Testis (tissue), 2 donors: ENCODE measurements at regions not wholly inside any gene's neighbourhood (a gene's known extent, or its start where the extent isn't known, plus 50 kb on each side); places are given as distances from the start of the nearest gene placed in this dataset.
"Not testable (repeated sequence)": the region's sequence is repeated elsewhere in the genome, so short reads cannot be mapped to it uniquely, and the experiment has no call there.

ENCODE experiments used
- DNase-seq: peaks from one replicate; pipeline ENCODE4 v3.0.0-alpha.2; 2019
- H3K27ac ChIP-seq, 2 donors: fragments of 200-600 bp; sonication (generic); one replicate each; pipeline ENCODE4 v1.5.1; 2019
- H3K27me3 ChIP-seq: fragments of 200-600 bp; sonication (generic); one replicate; pipeline ENCODE4 v1.5.1; 2019
- H3K36me3 ChIP-seq: fragments of 200-600 bp; sonication (generic); one replicate; pipeline ENCODE4 v1.5.1; 2017; ENCODE audit warnings: low read depth; ENCODE audit errors: missing control alignments
- H3K4me1 ChIP-seq: fragments of 200-600 bp; sonication (generic); one replicate; pipeline ENCODE4 v1.5.1; 2019
- H3K4me3 ChIP-seq, 2 donors: fragments of 200-600 bp; sonication (generic); one replicate each; pipeline ENCODE4 v1.5.1; 2017 to 2019
- H3K9me3 ChIP-seq: fragments of 200-600 bp; sonication (generic); one replicate; pipeline ENCODE4 v1.5.1; 2017
- POLR2A ChIP-seq: fragments of 450-650 bp; IDR thresholded peaks from one replicate; pipeline ENCODE4 v1.6.1; 2017; ENCODE audit warnings: antibody characterized with exemption, mild to moderate bottlenecking, moderate library complexity
- WGBS, 2 donors: methylation state at CpG; one replicate each; pipeline ENCODE4 v1.1.5; 2018; 5-methylcytosine and 5-hydroxymethylcytosine counted together
- intact Hi-C: fragments of 100-400 bp; cut with DNase I; formaldehyde crosslinking; loops from one replicate; pipeline ENCODE4 v1.15.1; 2023; ENCODE audit warnings: low total_unique reads
- TF ChIP-seq, protein P1 (sequence below), 3 experiments: fragments of 450-650 bp in 2 of 3; fragments of 200-600 bp in 1 of 3; sonication (generic) in 1 of 3; IDR thresholded peaks; one replicate each; pipeline ENCODE4 v1.5.1; 2016 to 2019; ENCODE audit warnings: antibody characterized with exemption in 3 of 3, mild to moderate bottlenecking in 2 of 3, moderate library complexity in 1 of 3

DNA sequence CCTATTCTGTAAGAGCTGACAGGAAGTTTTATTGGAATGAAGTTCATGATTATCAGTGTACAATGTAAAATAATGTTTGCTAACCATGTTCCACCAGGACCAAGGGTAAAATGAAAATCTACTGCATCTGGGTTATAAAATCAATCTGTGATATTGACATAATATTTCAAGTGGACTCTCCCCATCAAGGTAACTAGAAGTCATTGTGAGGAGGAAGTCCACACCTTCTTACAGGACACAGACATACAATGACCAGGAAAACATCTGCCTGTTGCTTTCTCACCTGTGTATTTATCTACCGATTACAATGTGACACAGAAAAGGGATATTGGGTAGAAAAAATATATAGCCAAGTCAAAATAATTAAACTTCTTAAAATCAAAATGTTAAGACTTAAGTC lies 140.7 kb upstream of the RFC3 start:
- Histone ChIP-seq H3K27me3 (no peaks in the 10 kb centered on the region), H3K9me3 (no peaks in the 10 kb centered on the region), H3K4me1 (peaks cover 5% of the 10 kb centered on the region), H3K36me3 (no peaks in the 10 kb centered on the region), H3K27ac (no peak overlapping the region), H3K4me3 (no peak overlapping the region)
- 56 to 60% methylated on average over 1 of the region's 1 CpG for WGBS, 2 donors
- no peak for DNase-seq
- TF ChIP-seq, protein P1, sequence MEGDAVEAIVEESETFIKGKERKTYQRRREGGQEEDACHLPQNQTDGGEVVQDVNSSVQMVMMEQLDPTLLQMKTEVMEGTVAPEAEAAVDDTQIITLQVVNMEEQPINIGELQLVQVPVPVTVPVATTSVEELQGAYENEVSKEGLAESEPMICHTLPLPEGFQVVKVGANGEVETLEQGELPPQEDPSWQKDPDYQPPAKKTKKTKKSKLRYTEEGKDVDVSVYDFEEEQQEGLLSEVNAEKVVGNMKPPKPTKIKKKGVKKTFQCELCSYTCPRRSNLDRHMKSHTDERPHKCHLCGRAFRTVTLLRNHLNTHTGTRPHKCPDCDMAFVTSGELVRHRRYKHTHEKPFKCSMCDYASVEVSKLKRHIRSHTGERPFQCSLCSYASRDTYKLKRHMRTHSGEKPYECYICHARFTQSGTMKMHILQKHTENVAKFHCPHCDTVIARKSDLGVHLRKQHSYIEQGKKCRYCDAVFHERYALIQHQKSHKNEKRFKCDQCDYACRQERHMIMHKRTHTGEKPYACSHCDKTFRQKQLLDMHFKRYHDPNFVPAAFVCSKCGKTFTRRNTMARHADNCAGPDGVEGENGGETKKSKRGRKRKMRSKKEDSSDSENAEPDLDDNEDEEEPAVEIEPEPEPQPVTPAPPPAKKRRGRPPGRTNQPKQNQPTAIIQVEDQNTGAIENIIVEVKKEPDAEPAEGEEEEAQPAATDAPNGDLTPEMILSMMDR (IDR thresholded peaks at IDR 0.05), result no peak
- TF ChIP-seq POLR2A, result no peak
- intact Hi-C loops, result no loop called here

DNA sequence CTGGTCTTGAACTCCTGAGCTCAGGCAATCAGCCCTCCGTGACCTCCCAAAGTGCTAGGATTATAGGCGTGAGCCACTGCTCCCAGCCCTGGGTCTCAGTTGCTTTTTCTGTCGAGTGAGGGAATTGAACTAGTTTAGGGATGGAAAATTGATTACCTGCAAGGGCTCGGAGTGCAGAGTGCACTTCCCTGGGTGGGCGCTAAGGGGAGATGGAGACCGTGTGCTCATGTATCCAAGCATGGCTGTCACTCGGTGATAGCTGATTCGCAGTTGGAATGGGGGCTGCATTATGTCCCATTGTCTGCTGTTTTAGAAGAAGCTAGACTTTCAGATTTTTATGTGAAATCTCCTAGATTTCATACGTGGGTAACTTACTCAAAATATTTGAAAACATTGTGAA lies 139.9 kb upstream of the RFC3 start:
- no peak overlapping the region for H3K4me3 ChIP-seq
- no peaks in the 10 kb centered on the region for H3K9me3 ChIP-seq
- DNase-seq, result no peak
- TF ChIP-seq, protein P1 (IDR thresholded peaks at IDR 0.05), result no peak
- TF ChIP-seq POLR2A, result no peak
- H3K27ac ChIP-seq, result no peak overlapping the region
- H3K4me1 ChIP-seq, result peaks cover 5% of the 10 kb centered on the region
- intact Hi-C loops, result no loop called here
- 79 to 82% methylated on average over 9 of the region's 9 CpGs for WGBS, 2 donors
- H3K27me3 ChIP-seq, result no peaks in the 10 kb centered on the region
- H3K36me3 ChIP-seq, result no peaks in the 10 kb centered on the region

DNA sequence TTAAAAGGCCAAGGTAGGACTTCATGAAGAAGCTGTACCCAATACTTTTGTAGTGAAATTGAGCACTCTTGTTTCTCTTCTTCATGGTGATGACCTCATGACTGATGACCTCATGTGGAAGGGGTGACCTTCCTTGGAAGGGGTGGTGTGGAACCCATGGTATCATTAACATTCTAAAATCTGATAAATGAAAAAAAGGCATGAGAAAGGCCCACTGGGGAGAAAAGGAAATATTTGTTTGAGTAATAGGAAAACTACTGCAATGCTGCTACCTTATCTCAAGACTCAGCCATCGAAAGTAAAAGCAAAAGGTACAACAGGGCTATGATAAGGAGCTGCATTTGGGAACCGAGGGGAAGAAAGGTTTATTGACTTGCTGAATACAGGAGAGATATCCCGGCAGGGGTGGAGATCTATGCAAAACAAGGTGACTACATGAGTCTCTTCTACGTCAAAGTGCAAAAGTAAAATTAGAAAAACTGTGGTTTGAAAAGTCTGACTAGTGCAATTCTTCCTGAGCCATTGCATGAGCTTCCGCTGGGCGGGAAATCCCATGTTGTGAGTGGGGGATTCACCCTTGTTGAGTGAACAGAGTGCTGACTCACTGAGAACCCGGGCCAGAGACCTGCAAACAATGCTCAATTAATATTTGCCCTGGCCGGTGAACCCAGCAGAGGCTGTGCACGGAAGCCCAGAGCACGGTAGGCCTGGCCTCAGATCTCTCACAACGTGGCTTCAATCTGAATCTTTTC lies 138.9 kb upstream of the RFC3 start:
- H3K4me3 ChIP-seq, result no peak overlapping the region
- H3K27ac ChIP-seq, result no peak overlapping the region
- intact Hi-C loops, result no loop called here
- H3K36me3 ChIP-seq, result no peaks in the 10 kb centered on the region
- 53 to 59% methylated on average over 11 of the region's 11 CpGs for WGBS, 2 donors
- no peak for TF ChIP-seq POLR2A
- TF ChIP-seq, protein P1 (IDR thresholded peaks at IDR 0.05), result no peak
- peak; percentile 60 for DNase-seq
- no peaks in the 10 kb centered on the region for H3K27me3 ChIP-seq
- H3K9me3 ChIP-seq, result no peaks in the 10 kb centered on the region
- peaks cover 5% of the 10 kb centered on the region for H3K4me1 ChIP-seq

DNA sequence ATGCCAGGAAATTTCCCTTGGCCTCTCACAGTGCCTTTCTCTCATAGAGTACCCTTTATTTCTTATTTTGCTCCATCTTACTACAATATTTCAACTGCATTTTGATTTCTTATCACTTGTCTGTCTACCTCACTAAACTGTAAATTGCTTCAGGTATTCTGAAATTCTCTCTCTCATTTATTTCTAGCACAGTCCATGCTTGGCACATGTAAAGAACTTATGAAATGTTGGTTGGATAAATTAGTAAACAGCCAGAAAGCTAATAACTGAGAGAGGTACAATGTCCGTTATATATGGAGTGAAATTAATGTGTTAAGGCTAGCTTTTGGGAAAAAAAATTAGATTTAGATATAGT lies 138.3 kb upstream of the RFC3 start:
- H3K36me3 ChIP-seq, result no peaks in the 10 kb centered on the region
- intact Hi-C loops, result no loop called here
- 87 to 91% methylated on average over 1 of the region's 1 CpG for WGBS, 2 donors
- no peaks in the 10 kb centered on the region for H3K27me3 ChIP-seq
- H3K4me1 ChIP-seq, result peaks cover 5% of the 10 kb centered on the region
- H3K9me3 ChIP-seq, result no peaks in the 10 kb centered on the region
- H3K4me3 ChIP-seq, result no peak overlapping the region
- no peak overlapping the region for H3K27ac ChIP-seq
- TF ChIP-seq POLR2A, result no peak
- TF ChIP-seq, protein P1 (IDR thresholded peaks at IDR 0.05), result no peak
- DNase-seq, result no peak

DNA sequence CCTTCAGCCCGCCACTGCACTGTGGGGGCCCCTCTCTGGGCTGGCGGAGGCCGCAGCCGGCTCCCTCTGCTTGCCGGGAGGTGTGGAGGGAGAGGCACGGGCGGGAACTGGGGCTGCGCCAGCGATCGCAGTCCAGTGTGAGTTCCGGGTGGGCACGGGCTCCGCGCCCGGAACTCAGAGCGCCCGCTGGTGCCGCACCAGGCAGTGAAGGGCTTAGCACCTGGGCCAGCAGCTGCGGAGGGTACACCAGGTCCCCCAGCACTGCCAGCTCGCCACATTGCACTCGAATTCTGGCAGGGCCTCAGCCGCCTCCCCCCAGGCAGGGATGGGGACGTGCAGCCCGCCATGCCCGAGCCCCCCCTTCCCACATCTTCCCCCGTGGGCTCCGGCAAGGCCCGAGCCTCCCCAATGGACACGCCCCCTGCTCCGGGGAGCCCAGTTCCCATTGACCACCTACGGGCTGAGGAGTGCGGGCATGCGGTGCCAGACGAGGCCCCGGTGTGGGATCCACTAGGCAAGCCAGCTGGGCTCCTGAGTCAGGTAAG lies 135.9 kb upstream of the RFC3 start:
- Histone ChIP-seq H3K27ac (no peak overlapping the region), H3K4me1 (peaks cover under 1% of the 10 kb centered on the region), H3K4me3 (peak overlapping the region; percentile 16 to 33), H3K9me3 (no peaks in the 10 kb centered on the region), H3K27me3 (no peaks in the 10 kb centered on the region), H3K36me3 (no peaks in the 10 kb centered on the region)
- intact Hi-C loops, result no loop called here
- WGBS, 2 donors, result 77 to 81% methylated on average over 5 to 35 of the region's 35 CpGs
- no peak for DNase-seq
- TF ChIP-seq, protein P1 (IDR thresholded peaks at IDR 0.05), result no peak
- no peak for TF ChIP-seq POLR2A

DNA sequence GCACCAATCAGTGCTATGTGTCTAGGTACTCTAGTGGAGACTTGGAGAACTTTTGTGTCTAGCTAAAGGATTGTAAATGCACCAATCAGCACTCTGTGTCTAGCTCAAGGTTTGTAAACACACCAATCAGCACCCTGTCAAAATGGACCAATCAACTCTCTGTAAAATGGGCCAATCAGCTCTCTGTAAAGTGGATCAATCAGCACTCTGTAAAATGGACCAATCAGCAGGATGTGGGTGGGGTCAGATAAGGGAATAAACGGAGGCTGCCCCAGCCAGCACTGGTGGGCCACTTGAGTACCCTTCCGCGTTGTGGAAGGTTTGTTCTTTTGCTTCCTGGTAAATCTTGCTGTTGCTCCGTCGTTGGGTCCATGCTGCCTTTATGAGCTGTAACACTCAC lies 135.3 kb upstream of the RFC3 start:
- 59 to 91% methylated on average over 5 of the region's 5 CpGs for WGBS, 2 donors
- H3K27me3 ChIP-seq, intact Hi-C loops, H3K27ac ChIP-seq, H3K4me3 ChIP-seq, H3K36me3 ChIP-seq, H3K4me1 ChIP-seq, H3K9me3 ChIP-seq: not testable (repeated sequence)
- peak; percentile 55 for DNase-seq
